ENCODE measurements at regions not wholly inside any gene's neighbourhood (a gene's known extent, or its start where the extent isn't known, plus 50 kb on each side); places are given as distances from the start of the nearest gene placed in this dataset.

DNA sequence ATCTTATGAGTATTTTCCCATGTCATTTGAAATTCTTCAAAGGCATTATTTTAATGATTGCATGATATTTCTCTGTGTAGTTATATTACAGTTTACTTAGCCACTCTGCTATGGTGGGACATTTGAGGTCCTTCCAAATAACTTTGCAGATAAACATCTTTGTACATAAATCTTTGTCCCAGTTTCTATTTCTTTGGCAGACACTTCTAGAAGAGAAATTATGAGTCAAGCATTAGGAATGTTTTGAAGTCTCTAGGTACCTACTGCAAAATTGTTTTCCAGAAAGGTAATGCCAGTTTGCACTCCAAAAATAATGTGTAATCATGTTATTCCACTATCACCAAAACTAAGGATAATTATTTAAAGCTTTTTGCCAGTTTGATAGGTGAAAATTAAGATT is 149.7 kb downstream of the EN1 start:
- no peak for DNase-seq

DNA sequence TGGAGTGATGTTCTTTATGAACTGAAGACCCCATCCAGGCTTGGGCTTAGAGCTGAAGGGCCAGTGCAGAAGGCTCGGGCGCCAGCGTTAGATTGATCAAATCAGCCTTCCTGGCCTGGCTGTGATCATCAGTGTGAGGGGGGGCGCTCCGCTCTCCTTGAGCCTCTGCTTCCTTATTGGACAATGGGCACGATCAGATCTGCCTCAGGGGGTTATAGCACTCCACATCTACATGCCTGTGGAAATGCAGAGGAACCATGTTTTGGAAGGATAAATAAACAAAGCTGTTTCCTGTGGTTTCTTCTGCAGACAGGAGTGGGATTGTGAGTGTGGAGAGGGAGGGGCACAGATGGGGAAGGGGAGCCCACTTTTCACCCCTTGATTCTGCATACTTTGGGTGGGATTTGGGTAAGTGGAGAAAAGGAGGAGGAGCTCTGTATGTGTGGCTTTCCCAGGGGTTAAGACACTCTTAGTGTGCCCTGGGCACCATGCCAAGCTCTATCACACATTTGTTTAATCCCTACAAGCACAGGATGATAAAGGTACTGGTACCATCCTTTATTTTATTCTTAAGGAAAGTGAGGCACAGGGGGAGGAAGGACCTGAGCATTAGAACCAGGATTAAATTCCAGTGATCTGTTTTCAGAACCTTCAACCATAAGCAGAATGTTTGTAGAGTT is 150.5 kb downstream of the EN1 start:
- peak in 1 of 2 experiments; percentile 9 for DNase-seq

DNA sequence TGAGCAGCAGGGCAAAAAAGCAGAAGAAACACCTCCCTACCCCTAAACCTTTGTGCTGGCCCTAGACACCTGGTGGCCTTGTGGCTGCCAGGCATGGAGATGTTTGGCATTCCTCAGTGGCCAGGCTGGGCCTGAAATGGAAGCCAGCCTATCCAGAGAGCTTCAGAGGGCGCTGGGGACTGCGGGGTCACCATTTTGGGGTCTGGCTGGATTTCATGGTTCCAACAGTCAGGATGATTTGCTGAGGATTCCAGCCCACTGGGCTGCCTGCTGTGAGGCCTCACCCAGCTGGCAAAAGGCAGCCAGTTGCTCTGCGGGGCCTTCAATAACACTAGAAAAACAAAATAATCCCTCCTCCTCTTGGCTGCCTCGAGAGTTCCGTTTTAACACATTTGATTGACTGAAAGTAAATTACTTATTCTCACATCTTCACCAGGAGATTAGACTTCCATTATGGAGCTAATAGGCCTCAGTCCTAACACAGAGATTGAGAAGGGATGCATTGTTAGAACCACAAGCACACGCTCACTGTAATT is 154.1 kb downstream of the EN1 start:
- no peak for DNase-seq

DNA sequence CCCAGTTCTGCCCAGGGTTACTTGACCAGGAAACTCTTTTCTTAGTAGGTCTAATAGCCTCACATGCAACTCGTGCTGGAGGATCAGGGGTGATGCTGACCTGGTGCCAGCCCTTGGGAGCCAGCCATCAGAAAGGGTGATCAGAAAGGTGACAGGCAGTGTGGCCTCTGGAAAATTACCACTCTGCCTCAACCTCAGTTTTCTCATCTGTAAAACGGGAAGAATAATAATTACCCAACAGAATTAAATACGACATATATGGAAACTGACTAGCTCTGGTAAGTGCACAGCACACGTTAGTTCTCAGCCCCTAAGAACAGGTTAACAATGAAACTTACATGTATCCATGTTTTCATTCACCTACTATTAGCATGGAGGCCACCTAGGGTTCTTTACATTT is 157.6 kb downstream of the EN1 start:
- DNase-seq = no peak

DNA sequence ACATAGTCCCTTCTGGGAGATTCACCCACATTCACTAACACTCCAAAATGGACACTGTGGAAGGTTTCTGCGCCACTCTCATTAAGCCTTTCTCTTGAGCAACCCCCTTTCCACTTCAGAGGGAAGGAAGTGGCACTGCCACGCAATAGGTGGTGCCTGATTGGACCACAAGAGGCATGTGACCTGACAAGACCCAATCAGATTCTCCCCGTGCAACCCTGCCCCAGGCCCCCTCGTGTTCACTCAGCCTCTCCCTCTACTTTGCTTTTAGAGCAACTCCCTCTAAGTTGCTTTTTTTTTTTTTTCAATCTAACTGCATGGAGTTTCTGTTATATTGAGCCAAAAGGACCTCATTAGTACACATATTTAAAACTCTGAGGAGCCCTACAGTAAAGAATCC is 158.0 kb downstream of the EN1 start:
- no peak for DNase-seq

DNA sequence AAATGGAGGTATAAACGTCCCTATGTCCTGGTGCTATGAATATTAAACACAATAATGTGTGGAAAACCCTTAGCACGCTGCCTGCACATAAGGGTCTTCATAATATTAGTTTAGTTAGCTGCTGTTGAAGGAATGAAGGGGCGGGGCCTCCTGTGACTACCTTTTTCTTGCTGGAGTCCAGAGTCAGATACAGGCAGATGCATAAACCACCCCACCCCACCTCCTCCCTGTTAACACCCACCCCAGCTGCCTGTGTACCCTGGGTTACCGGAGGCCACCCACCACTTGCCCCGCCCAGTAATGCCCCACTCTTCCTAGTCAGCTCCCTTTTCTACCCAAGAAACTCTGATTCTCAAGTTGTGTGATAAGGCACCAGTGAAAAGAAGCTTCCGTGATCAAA is 158.4 kb downstream of the EN1 start:
- DNase-seq = no peak

DNA sequence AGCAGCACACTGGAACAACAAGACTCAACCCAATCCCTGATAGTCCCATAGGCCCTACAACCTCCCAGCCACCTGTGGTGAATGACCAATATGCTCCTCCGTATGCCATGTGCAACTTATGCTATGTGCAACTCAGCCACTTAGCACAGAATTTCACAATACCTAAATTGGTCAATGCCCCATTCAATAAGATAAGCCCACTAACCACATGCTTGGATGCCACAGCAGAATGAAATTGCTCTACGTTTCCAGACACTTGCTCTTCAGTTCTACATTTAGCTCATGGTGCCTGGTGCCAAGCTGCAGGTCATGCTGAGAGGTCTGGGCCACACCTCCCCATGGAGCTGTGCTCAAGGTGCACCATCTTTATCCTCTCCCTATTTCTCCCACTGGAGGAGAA is 159.8 kb downstream of the EN1 start:
- no peak for DNase-seq

DNA sequence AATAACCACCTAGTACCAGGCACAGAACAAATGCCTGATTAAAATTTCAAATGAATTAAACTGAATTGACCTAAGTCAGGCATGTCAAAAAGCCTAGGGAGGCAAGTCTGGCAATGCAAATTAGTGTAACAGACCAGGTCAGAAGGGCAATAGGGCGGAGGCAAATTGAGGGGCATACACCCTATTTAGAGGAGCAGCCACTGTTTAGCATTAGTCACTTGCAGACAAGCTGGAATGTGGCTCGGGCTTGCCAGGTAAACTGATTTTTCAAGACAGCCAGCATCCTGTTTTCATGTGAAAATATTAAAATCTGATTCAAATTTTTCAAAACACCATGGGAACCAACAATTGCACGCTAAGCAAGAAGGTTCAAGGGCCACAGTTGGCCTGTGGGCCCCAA is 160.3 kb downstream of the EN1 start:
- DNase-seq = no peak

DNA sequence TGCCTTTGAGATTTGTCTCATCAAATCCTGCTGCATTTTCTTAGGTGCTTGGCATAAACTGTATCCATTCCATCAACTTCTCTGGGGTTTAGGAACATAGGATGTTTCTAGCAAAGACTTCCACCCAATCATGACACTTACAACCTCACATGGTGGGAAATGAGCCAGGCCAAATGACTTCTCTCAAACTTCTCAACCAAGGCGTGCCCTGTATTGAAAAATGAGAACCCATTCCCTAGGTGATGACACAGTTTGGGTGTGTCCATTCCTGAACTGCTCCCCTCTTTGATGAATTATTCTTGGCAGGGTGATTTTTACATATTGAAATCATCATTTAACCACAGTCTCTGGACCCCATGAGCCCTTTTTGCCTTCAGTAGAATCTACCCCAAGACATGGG is 161.1 kb downstream of the EN1 start:
- DNase-seq = no peak

DNA sequence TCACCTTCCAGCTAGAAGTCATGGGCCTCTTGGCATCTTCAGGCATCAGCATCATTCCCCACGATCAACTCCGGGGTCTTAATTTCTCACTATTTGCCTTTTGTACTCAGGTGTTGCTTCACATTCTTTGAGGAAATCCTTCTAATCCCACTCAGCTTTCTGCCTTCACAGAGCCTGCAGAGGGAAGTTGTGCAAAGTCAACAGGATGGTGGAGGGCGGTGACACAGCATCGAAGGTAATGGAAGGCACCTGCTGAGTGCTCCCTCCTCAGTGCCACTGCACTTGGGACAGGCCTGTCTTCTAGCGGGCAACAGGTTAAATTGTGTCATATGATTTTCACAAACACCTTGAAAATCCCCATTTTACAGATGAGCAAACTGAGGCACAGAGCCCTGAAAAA is 164.0 kb downstream of the EN1 start:
- no peak for DNase-seq

DNA sequence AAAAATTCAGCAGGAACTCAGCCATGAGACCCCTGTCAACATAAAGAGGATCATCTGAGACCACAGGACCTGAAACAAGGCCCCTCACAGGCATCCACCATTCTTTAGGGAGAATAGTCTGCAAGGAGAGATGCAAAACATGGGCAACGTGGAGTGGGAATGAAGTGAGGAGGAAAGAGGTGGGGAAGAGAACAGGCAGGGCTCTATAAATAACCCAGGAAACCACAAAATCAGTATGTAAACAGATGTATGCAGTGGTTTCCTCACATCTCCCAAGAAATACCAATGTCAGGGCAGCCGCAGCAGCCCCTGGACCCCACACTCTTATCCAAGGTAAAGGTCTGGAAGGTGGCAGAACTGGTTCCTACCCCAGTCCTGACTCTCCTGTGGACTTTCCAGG is 168.5 kb downstream of the EN1 start:
- no peak for DNase-seq

DNA sequence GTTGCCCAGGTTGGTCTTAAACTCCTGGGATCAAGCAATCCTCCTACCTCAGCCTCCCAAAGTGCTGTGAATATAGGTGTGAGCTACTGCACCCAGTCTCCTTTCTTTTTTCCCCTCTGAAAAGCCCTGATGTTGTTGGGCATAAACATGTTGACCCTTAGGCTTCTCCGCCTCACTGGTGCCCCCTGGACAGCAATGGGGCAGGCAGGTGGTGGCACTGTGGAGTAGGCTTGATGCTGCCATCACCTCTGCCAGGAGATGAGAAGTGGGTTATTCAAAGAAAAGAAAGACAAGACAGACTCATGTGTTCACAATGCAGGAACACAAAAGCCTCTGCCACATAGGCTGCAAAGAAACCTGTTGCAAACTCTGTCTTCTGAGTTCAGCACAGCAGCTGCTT is 169.9 kb downstream of the EN1 start:
- DNase-seq = no peak

DNA sequence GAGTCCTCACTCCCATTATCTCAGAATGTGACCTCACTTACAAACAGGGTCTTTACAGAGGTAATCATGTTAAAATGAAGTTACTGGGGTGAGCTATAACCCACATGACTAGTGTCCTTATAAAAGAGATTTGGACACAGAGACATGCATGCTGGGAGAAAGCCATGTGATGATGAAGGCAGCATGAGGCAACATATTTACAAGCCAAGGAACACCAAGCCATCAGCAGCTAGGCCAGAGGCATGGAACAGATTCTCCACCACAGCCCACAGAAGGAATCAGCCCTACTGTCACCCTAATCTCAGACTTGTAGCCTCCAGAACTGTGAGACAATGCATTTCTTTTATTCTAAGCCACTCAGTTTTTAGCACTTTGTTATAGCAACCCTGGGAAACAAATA is 171.9 kb downstream of the EN1 start:
- no peak for DNase-seq

DNA sequence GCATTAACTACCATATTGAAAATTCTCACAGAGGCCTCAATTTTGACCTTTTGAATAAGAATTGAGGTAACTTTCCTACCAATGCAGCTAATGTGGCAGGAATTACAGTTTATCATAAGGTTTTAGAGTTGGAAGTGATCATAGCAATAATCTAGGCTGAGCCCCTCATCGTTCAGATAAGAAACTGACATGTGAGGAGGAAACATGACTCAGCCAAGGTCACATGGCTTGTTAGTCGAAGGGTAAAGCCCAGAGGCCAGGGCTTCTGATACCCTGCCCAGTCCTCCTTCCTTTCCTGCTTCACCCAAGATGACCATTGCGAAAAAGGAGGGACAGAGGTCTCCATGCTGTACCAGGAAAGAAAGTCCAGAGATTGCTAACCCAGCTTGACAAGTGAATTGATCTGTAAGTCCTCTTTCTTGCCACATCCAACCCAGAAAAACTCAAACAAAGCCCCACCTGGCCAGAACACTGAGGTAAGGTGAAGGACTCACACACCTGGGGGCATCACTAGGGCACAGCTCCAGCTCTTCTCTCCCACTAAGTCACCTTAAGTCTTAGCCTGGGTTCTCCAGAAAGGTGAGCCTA is 174.8 kb downstream of the EN1 start:
- no peak for DNase-seq

DNA sequence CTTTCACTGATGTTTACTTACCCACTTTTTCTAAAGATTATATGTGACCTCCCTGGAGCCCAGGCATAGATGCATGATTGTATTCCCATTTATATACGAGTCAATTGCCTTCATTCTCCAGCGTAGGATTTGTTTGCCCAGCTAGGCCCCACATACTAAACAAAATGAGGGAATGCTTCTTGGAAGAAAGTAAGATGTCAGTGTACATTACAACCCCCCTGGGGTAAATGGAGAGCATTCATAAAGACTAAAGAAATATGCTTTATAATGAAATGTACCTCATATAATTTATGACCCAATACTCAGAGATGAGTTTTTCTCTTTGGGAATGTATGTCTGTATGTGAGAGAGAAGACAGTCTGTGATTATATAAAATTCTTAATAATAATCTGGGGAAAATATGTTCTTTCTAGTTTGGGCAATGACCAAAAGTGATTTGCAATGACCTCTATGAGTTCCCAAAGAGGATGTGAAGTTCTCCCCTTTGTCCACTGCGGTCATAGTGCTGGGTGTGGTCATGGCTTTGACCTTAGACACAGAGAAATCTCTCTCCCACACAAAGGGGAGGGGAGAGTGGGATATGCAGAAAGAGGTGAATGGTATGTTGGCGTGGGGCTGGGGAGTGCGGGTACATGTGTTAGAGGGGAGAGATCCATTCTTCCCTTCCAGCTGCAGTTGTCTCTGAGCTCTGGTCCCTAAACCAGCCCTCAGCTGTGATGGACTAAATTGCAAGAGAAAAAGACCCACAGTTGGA is 175.6 kb downstream of the EN1 start:
- no peak for DNase-seq

DNA sequence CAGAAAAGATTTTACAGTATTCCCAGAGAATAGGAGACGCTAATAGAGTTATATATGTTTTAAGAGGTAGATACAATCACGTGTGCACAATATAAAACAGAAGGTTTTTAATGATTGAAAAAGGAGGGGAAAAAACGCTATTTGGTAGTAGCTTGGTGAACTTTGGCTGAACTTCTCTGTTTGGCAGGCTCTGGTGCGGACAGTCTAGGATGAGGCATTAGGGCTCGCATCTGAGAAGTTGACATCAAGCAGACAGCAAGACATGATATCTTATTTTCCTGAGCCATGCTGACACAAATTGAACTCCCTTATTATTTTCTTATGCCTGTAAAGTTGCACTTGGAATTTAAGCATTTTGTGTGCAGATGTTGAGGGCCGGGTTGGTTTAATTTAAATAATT is 176.6 kb downstream of the EN1 start:
- DNase-seq = no peak

DNA sequence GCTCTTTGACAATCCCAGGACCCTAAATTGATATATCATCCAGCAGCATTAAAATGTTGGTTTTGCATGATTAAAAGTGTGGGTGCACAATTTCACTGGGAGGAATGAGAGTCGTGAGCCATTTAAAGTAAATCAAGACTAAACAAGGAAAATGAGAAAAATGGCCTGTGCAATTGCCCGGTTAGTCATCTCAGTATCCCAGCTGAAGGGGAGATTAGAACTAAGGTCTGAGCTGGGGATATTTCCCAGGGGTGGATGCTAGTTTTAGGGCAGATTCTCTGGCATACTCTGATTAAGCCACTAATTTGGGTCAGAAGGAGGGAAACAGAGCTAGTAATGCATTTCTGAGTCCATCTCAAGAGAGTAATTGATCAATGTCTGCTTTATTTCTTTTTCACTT is 177.2 kb downstream of the EN1 start:
- no peak for DNase-seq

DNA sequence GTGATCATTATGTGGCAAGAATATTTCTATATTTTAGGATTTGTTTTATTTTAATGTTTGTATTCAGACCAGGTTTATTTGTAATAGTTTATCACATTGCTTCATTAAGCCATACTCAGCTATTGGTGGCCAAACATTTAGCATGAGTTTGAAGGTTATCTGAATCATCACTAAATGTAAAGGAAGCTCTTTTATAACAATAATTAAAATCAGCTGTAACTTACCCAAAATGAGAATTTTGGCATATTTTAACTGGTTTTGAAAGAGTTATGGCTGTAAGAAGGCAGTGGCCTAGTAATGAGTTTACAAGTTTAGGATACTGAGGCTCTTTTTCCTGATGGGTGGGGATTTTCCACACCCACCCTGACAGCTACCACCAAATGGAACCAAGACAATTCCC is 177.8 kb downstream of the EN1 start:
- no peak for DNase-seq

DNA sequence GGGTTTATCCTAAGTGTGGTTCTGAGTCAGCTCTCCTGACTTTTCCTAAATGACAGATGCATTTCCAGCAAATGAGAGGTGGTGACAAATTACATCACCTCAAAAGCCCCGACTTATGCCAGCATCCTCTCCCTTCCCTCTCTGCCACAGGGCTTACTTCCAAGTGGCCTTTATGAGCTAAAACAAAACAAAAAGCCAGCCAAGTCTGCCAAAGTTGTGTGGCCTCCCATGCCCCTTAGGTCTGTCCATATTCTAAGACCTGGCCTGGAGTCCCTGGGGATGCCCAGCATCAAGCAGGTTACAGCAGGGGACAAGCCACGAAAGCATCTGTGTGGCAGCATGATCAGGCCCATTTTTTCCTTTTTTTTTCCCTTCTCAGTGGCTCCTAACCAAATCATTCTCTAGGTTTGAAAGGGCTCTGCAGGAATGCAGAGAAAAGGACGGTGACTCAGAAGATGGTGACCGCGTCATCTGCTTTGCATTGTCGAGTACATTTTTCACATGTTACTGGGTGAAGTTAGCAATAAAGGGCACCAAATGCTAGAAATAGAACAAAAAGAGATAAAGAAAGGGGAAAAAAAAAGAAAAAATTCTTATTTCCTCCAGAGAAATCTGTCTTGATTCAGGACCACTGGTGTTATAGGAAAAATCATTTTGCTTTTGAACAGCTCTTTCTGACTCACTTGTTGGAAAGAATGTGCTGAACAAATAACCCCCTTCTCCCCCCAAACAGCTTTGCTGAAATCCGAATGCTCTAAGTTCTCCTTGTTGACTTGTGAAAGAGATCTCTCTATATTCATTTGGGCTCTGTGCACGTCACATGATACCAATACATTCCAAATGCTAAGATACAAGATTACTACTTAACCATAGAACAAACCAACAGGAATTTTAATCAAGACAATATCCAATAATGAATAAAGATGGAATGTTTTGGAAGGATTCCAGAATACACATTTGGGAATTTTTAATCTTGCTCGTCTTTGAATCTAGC is 178.7 kb downstream of the EN1 start:
- DNase-seq = no peak

DNA sequence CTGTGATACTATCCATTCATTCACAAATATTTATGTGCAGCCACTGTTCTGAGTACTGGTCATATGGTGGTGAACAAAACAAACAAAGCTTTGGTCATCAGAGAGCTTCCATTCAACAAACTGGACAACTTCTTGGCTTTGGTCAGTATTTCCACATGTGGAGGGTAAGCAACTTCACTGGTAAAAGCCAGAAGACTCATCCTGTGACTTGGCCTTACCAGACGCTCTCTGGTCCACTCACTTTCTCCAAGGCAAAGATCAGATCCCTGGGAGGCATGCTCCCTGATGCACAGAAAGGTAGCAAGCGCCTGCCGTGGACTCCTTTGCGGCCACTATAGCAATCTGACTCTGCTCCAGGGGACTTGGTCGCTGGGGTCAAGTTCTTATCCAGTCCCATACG is 179.5 kb downstream of the EN1 start:
- DNase-seq = no peak

DNA sequence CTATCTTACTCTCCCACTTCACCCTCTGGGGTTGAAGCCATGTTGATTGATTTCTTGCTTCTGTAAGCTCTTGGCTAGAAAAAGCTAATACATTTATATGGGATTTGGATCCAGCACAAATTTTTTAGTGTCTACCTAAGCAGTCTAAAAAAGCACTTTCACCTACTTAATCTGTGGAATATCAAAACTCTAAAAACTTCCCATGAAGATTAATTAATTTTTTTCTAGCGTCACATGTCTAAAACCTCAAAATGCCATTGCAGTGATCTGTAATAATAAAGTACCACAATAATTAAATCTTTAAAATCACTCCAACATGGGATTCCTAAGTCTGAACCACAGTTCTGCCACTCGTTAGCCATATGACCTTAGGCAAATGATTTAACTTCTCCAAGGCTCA is 180.1 kb downstream of the EN1 start:
- no peak for DNase-seq

DNA sequence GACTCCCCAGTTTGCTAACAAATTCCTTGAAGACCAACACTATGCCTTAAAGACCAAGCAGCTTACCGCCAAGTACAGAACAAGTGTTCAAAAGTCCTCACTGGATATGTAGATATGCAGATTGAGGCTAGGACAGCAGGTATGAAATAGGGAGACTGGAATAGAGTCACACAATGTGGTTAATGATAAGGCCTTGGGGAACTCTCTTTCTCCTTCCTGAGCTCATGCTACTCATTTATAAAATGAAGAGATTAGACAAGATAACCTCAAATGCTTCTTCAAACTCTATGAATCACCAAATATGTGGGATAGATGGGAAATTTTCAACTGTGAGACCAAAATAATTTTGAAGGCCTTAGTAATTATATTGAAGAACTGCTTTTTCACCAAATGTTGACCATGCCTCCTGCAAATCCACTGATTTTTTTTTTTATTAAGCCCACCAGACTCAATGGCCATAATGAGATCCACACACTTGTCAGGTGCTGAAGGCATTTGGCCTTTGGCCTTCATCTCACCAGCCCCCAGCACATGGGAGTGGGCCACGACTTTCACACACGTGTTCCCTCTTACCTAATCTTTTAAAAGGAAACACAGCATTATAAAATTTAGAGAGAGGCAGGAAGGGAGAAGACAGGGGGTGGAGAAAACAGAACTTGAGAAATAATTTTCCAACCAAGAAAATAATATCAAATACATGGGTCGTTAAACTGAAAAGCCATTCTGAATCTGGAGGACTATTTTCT is 181.5 kb downstream of the EN1 start:
- no peak for DNase-seq
